ENCODE measurements at regions not wholly inside any gene's neighbourhood (a gene's known extent, or its start where the extent isn't known, plus 50 kb on each side); places are given as distances from the start of the nearest gene placed in this dataset.

DNA sequence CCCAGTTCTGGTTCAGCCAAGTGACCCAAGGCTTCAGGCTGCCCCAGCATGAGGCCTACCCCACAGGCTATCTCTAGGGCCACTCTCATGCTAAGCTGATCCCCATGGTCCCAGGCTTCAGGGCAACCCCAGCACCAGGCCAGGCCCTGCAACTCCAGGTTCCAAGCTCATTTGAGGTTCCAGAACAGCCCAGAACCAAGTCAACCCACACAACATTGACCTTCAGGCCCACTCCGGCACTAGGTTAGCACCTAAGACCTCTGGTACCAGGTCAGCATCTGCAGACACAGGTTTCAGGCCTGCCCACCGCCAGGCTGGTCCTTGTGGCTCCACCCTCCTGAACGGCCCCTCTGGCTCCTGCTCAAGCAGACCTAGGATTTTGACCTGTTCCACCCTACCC lies 421.2 kb downstream of the CDH11 start:
- TF ChIP-seq, protein P1, sequence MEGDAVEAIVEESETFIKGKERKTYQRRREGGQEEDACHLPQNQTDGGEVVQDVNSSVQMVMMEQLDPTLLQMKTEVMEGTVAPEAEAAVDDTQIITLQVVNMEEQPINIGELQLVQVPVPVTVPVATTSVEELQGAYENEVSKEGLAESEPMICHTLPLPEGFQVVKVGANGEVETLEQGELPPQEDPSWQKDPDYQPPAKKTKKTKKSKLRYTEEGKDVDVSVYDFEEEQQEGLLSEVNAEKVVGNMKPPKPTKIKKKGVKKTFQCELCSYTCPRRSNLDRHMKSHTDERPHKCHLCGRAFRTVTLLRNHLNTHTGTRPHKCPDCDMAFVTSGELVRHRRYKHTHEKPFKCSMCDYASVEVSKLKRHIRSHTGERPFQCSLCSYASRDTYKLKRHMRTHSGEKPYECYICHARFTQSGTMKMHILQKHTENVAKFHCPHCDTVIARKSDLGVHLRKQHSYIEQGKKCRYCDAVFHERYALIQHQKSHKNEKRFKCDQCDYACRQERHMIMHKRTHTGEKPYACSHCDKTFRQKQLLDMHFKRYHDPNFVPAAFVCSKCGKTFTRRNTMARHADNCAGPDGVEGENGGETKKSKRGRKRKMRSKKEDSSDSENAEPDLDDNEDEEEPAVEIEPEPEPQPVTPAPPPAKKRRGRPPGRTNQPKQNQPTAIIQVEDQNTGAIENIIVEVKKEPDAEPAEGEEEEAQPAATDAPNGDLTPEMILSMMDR (IDR thresholded peaks at IDR 0.05): no peak
- TF ChIP-seq POLR2AphosphoS5 (IDR thresholded peaks at IDR 0.05; ENCODE audit: insufficient read depth in 1 of 2, low read depth in 1 of 2): no peak
- TF ChIP-seq POLR2A (IDR thresholded peaks at IDR 0.05): no peak

Measured in vagina (tissue), 2 donors.